Anterior cingulate cortex (tissue), 58 donors: ENCODE measurements at regions not wholly inside any gene's neighbourhood (a gene's known extent, or its start where the extent isn't known, plus 50 kb on each side); places are given as distances from the start of the nearest gene placed in this dataset.
"Not testable (repeated sequence)": the region's sequence is repeated elsewhere in the genome, so short reads cannot be mapped to it uniquely, and the experiment has no call there.

Experiments used
- DNase-seq, 58 donors: peaks; one replicate each; lab custom pipeline; 2025; lab: John Stamatoyannopoulos, UW

DNA sequence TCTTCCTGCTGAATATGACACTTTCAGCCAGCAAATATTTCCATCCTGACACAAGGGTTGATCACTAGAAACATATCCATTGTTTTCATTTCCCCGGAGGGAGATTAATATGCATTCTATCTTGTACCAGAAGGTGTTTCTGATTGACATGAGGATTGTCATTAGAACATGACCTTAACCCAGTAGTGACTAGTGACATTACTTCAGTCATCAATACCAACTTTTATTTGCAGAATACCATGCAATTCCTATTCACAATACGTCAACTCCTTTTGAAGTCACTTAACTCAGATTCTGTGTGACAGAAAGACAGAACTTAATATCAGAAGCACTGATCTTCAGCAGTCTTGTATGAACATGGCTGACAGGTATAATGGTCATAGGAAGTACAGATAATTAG lies 1108.9 kb upstream of the CRIM1 start:
- no peak for DNase-seq

DNA sequence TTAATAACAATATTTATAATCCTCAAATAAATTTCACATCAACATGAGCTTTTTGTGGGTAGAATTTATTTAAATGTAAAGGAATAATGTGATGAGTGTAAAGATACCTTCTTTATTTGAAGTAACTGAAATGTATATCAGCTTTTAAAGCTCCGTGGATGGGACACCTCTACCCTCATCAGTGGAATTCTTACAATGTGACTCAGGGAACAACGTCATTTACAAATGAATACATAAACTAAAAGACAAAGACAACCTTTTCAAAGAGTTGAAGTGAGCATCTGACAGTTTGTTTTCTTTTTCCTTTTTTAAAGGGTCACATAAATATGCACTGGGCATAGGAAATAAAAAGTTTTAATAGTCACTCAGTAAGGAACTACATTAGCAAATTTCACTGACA lies 1127.0 kb upstream of the CRIM1 start:
- no peak for DNase-seq

DNA sequence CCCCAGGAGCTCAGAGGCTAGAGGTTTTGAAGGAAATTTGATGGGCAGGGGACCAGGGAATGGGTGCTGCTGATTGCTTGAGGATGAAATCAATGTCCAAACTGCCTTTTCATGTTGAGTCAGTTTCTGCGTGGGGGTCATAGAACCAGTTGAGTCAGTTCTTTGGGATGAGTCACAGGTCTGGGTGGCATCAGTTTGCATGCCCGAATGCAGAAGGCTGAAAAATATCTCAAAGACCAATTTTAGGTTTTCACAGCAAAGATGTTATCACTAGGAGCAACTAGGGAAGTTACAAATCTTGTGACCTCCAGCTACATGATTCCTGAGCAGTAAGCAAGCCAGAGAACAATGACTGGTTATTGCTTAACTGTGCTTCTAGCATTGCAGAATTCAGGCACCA lies 1135.1 kb upstream of the CRIM1 start:
- DNase-seq, result no peak

DNA sequence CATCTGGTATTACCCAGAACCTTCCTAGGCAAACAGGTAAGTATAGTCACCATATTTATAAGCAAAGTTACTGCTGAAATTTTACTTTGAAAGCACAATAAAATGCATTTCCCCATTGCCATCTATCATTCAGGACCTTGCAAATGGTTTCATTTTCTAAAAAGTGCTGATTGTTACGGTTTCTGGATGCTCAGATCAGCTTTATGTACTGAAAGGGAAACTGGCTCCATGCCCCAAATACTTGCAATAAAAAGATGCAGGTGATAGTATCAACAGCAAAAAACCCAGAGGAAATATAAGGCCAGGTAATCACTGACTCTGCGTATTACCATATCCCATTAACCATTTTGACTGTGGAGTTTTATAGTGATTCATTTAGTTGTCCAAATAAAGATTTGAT lies 1150.7 kb upstream of the CRIM1 start:
- no peak for DNase-seq

DNA sequence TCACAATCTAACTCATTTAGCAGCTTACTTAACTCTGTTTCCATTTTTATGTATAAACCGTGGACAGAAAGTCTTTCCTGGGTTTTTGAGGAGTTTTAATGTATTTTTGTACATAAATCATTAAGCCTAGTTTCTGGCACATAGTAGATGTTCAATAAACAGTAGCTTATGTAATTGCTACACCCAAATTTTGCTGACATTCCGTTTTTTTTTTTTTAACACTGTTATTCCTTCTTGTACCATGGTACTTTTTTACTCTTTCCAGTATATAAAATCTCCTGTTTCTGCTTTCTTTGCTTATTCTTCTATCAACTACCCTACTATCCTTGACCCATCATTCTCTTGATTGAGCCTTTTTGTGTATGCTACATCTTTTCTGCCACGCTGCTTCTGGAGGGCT lies 1151.3 kb upstream of the CRIM1 start:
- DNase-seq, result no peak

DNA sequence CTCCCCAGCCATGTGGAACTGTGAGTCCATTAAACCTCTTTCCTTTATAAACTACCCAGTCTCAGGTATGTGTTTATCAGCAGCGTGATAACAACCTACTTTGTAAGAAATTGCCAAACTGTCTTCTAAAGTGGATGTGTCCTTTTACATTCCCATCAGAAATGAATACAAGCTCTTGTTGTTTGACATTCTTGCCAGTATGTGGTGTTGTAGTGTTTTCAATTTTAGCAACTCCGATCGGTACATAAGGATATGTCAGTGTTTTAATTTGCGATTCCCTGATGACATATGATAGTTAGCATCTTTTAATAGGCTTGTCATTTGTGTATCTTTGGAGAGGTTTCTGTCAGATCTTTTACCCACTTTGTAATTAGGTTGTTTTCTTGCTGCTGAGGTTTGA lies 1156.3 kb upstream of the CRIM1 start:
- no peak for DNase-seq

DNA sequence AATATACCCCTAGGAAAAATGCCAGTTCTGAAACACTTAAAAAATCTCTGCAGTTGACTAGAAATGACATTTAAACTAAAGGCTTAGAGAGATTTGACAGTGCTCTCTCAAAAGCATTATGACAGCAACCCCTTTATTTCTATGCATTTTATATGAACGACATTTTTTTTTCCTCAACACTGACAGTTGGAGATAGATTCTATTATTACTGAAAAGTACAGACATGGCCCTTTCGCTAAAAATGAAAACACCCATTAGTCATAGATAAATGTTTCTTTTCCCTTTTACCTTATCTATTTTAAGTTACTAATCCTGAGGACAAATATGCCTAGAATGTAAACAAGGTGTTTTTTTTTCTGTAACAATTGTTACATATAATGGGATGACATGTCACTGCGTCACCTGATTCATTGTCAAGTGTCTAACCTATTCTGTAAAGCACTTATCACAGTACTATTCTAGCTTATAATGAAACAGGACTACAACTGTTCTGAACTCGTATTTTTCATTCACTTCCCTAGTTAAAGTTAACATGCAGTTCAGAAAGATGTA lies 1169.6 kb upstream of the CRIM1 start:
- DNase-seq, result no peak

DNA sequence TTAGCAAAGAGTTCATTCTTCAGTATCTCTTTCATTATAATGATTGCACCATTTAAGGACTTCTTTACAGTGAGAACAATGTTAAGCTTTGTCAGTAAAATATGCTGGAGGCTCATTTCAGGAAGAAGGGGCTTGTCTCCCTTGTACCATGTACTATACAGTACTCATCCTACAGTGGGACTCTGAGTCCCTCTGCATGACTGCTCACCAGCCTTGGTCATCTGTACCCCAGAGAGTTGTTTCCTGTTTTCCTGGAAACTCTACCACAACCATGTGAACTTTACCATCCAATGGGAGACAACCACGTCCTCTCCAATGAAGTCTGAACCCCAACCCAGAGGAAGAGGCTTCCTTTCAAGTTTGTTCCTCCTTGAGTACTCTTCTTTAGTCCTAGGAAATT lies 1171.1 kb upstream of the CRIM1 start:
- no peak for DNase-seq

DNA sequence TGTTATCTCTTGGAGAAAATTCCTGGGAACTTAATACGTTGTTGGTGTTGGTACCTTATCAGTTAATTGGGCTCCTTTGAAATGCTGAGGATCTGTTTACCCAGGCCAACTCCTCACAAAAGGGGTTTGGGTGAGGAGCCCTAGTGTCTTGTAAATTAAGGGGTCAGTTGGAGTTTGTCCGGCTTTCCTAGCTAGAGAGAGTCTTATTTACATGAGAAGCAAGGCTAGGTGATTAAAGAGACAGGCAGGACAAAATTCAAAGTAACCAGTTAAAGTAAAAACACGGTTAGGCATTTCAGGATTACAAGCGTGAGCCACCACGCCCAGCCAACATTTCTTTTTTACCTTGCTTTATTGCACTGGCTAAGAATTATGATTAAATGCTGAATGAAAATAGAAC lies 1178.9 kb upstream of the CRIM1 start:
- not testable (repeated sequence) for DNase-seq

DNA sequence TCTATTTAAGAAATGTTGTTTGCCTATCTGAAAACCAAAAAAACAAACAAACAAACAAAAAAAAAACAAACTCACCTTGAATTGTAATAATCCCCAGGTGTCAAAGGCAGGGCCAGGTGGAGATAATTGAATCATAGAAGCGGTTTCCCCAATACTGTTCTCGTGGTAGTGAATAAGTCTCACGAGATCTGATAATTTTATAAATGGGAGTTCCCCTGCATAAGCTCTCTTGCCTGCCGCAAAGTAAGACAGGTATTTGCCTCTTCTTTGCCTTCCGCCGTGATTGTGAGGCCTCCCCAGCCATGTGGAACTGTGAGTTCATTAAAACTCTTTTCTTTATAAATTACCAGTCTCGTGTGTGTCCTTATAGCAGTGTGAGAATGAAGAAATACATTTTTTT lies 1180.7 kb upstream of the CRIM1 start:
- no peak for DNase-seq

DNA sequence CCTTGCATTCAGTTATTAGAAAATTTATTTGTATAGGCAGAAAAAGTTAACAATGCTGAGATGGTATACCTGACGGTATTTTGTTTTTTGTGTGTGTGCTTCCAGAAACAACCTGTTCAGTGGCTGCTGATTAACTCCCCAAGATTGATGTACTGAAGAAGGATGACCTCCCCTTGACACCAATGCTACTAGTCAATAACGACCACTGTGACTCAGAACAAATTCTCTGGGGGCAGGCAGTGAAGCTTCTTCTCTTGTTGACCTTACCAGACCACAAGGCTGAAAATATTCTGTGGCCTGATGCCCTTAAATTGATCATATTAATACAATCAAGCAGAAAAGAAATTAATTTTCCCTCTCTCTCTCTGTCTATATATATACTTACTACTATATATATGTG lies 1182.9 kb upstream of the CRIM1 start:
- DNase-seq, result no peak

DNA sequence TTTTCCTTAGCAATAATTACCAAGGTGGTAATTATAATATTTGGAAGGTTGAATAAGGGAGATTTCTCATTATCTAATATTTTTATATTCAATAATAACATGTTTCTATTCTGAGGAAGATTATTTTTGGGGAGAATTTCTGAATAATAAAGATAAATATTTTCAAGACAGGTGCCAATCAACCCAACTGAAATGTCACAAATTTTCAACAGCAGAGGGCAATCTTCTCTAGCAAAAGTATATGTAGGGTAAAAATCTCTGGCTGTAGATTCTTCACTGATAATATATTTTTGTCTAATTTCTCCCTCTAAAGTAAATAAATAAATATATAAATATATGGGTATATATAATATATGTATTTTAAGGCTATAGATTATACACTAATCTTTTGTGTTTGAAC lies 1187.2 kb upstream of the CRIM1 start:
- DNase-seq, result no peak

DNA sequence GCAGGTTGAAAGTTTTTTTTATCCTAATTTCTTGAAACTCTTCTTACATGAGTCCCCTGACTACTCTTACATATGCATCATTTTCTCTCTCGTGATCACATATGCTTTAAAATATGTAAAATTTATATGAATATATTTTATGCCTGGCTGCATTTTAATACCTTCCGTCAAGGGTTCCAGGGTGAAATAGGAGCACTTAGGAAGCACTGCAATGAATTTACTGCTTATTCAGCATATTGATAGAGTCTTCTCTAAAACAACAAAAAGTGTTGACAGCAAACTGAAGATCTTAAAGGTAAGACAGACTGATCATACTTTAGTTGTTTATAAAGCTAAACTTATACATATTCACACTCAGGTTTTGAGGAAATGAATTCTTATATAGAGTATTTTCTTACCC lies 1191.6 kb upstream of the CRIM1 start:
- no peak for DNase-seq

DNA sequence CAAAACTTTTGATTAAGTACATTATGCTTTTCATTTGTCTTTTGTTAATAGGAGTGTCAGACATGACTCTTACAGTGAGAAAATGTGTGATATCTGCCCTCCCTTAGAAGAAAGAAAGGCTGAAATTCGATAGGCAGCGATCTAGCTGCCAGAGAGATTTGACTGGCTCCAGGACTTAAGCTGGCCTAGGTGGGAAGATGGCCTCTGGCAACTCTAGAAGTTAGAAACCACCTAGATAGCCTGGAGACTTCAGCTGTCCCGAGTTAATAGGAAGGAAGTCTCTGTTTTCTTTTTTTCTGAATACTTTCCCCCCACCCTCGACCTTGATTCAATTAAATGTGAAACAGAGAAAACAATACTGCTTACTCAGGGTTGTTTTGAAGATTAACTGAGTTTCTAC lies 1194.7 kb upstream of the CRIM1 start:
- no peak for DNase-seq

DNA sequence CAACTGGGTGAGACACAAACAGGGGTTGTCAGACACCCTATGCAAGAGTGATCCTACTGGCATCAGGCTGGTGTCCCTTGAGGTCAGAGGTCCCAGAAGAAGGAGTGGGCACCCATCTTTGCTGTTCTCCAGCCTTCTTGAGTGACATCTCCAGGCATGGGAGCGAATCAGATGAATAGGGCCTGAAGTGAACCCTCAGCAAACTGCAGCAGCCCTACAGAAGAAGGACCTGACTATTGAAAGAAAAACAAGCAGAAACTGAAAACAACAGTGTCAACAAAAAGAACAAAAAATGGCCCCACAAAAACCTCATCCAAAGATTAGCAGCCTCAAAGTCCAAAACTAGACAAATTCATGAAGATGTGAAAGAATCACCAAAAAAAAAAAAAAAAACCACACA lies 1229.7 kb upstream of the CRIM1 start:
- no peak for DNase-seq

DNA sequence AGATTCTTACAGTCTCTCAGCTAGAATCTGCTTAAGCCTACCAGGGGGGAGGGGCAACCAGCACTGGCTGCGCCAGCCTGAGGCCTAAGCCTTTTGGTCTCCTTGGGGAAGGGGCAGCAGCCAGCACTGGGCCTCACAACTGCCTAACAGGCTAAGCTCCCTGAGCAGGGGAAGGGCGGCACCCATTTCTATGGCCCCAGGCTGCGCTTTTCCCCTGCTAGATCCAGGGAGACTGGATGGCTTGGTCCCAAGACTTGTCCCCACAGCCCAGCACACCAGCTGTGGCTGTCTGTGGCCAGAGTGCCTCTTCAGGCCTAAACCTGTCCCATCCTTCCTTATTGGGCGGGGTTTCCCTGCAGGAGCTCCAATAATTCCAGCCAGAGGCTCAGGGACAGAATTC lies 1230.3 kb upstream of the CRIM1 start:
- DNase-seq, result no peak

DNA sequence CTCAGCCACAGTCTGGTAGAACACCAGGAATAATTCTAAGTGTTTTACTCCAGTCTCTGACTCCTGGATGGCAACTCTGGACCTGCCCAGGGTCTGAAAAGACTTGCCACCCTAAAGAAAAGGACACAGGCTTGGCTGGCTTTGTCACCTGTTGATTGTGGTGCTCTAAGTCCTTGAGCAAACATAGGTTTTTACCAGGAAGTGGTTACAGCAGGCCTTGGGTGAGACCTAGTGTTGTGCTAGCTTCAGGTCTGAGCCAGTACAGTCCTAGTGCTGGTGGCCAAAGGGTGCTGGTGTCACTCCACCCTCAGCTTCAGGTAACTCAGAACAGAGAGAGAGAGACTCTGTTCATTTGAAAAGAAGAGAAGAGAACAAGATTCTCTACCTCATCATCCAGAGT lies 1239.4 kb upstream of the CRIM1 start:
- no peak for DNase-seq

DNA sequence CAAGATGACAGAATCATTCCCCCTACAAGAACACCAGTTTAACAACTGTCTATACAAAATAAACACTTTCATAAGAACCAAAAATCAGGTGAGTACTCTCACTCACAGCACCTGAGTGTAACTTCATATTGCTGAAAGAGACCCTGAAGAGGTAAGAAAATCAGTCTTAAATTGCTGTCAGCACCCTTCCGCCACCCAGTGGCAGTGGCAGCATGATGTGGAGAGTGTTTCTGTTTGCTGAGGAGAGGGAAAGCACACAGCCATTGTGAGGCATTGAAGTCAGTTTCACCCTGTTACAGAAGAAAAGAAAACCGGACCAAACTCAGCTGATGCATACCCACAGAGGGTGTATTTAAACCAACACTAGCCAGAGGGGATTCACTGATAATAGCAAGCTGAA lies 1240.8 kb upstream of the CRIM1 start:
- no peak for DNase-seq

DNA sequence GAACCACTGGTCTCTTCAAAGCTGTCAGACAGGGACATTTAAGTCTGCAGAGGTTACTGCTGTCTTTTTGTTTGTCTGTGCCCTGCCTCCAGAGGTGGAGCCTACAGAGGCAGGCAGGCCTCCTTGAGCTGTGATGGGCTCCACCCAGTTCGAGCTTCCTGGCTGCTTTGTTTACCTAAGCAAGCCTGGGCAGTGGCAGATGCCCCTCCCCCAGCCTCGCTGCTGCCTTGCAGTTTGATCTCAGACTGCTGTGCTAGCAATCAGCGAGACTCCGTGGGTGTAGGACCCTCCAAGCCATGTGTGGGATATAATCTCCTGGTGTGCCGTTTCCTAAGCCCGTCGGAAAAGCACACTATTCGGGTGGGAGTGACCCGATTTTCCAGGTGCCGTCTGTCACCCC lies 1243.2 kb upstream of the CRIM1 start:
- DNase-seq, result not testable (repeated sequence)

DNA sequence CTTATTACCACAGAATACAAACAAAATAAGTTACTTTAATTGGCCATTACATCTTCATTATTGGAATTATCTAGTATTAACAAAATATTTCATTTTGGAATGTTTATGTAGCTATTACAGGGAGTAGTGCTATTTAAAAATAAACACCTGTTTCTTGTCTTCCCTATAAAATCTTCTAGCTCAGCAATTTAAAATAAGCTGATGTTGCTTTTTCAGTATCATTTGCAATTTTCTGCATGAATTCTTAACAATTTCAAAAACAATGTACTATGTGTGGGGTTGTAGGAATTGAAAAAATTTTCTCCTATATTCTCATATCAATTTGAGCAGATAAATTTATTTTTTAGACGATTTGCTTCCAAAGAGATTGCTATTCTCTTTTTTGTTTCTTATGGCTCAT lies 1251.3 kb upstream of the CRIM1 start:
- no peak for DNase-seq

DNA sequence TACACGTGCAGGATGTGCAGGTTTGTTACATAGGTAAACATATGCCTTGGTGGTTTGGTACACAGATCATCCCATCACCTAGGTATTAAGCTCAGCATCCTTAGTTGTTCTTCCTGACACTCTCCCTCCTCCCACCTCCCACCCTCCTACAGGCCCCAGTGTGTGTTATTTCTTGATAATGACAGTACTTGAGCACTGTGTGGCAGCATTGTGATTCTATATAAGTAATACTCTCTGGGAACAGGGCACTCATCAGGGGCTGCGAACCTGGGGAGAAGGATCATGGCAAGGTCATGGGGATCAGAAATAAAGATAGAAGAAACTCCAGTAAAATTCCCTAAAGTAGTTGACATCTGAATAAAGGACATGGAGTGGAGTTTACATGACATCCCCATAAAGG lies 1256.2 kb upstream of the CRIM1 start:
- no peak for DNase-seq

DNA sequence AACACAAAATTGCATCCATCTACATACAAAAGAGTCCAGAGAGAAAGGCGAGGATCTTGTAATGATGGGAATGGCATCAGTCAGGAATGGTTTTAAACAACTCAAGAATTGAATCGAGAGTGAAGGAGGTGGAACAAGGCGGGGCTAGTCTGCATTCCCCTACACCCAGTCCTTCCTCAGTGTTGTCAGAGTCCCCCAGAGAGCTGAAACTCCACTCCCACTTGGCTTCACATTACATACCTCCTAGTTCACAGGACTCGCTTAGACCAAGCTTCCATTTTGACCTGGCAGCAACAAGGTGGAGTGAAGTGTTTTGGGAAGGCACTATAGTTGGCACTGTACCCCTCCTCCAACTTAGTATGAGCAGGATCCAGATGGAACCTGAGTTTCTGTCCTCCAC lies 1273.5 kb upstream of the CRIM1 start:
- DNase-seq, result no peak

DNA sequence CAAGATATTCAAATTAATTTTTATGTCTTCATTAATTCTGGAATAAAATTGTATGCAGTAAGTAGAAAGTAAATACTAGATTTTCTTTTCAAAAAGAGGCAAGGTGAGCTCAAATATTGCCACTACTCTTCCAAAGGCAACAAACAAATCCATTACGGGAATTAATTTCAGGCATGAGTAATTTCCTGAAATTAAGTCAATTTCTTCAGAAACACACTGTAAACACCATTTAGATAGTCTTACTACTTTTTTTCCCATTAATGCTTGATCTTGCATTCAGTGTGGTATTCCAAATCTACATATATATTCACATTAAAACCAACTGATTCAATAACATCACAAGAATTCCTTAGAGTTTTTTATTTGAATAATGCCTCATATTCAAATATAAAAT lies 1274.0 kb upstream of the CRIM1 start:
- DNase-seq, result no peak
